GM21381 (cell line): ENCODE measurements at regions not wholly inside any gene's neighbourhood (a gene's known extent, or its start where the extent isn't known, plus 50 kb on each side); places are given as distances from the start of the nearest gene placed in this dataset.
"Not testable (repeated sequence)": the region's sequence is repeated elsewhere in the genome, so short reads cannot be mapped to it uniquely, and the experiment has no call there.

Experiments used
- ATAC-seq: cut with Tn5 transposase; IDR thresholded peaks from one replicate; pipeline ENCODE4 v1.9.1; 2021; ENCODE audit warnings: mild to moderate bottlenecking, moderate library complexity; ENCODE audit not compliant: unreplicated experiment

DNA sequence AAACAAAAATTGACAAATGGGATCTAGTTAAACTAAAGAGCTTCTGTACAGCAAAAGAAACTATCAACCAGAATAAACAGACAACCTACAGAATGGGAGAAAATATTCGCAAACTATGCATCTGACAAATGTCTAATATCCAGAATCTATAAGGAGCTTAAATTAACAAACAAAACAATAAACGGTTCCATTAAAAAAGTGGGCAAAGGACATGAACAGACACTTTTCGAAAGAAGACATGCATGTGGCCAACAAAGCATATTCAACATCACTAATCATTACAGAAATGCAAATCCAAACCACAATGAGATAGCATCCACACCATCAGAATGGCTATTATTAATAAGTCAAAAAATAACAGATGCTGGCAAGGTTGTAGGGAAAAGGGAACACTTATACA is 50.5 kb upstream of the MED13L start:
- not testable (repeated sequence) for ATAC-seq

- ATAC-seq = no peak
Observed at GRCh38 chr12:116331876-116332275, 54.4 kb upstream of the MED13L start.

DNA sequence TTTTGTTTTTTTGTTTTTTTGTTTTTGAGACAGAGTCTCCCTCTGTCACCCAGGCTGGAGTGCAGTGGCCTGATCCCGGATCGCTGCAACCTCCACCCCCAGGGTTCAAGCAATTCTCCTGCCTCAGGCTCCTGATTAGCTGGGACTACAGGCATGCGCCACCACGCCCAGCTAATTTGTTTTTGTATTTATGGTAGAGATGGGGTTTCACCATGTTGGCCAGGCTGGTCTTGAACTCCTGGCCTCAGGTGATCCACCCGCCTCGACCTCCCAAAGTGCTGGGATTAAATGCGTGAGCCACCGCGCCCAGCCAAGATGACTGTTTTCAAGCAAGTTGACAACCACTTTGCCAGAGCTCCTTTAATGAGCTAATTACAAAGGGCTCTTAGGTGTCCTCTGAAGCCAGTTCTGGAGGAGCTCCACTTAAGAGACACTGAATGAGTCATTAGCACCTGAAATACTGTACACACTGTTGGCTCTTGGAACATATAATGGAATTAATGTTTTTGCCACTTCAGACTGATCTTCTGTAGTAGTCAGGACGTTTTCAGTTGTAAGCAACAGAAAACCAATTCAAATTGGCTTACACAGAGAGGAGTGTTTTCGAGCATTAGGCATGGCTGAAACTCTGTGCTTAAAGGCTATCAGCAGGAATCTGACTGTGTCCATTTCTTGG is 55.4 kb upstream of the MED13L start:
- ATAC-seq = no peak

GRCh38 chr12:116333402-116333801 is 55.9 kb upstream of the MED13L start:
- no peak for ATAC-seq

DNA sequence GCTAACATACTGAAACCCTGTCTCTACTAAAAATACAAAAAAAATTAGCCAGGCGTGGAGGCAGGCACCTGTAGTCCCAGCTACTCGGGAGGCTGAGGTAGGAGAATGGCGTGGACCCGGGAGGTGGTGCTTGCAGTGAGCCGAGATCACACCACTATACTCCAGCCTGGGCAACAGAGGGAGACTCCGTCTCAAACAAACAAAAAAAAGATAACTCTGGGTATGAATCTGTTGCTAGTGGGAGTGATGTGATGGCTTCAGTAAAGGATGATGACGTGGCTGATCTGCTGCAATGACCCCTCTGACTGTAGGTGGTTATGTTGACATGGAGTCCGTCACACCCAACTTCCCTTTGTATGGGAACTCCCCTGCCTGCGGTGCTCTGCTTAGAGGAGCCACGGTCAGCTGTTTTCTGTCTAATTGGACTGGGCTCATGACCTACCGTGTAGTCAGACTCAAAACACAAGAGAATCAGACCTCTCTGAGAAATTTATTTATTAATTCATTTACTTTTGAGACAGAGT is 59.1 kb upstream of the MED13L start:
- ATAC-seq = peak; percentile 70

DNA sequence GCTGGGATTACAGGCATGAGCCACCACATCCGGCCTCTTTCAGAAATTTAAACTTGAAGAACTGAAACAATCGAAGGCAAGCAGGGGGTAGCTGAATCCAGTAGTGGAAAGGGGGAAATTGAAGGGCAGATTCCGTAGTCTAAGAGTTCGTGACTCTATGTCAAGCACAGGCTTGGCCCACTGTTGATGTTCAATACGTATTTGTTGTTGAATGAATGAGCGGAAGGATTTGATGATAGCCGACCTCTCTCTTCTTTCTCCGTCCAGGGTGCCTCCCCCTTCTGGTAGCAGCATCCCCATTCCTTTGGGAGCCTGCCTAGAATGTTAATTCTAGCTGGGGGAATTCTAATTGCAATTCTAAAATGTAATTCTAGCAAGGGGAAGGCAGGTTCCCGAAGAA is 59.8 kb upstream of the MED13L start:
- no peak for ATAC-seq

DNA sequence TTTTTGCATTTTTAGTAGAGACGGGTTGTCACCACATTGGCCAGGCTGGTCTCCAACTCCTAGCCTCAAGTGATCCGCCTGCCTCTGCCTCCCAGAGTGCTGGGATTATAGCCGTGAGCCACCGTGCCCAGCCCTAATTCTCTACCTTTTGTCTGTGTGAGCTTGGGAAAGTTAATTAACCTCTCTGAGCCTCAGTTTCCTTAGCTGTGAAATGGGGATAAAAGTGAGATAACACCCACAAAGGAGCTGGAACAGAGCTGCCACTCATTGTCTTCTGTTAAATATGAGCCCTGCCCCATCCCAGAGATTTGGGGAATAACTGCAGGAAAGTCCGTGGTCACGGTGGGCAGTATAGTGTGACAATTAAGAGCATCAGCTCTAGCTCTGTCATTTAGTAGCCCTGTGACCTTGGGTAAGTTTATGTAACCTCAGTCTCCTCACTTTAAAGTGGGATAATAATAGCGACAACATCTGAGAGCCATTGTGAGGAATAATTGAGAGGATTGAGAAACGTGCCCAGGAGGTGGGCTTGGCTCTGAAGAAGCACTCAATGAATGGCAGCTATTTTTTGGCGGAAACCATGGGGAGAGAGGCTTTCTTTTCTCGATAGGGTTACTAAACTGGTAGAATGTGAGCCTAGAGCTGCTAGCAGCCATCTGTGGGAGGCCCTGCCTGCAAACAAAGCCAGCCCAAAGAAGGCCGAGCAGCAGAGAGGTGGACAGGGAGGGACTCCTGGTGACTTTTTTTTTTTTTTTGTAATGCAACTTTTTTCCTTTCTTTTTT is 60.8 kb upstream of the MED13L start:
- no peak for ATAC-seq

DNA sequence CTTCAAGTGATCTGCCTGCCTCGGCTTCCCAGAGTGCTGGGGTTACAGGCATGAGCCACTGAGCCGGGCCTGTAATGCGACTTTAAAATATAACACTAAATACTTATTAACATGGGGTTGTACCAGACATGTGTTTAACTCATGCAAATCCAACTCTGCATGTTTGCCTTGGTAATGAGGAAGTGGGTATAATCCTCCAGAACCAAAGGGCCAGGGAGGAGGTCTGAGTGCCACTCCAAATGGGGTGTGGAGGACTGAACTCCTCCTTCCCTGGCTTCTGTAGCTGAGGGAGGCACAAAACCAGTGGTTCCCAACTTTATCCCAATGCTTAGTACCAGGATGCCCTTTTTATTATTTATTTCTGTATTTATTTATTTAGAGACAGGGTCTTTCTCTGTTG is 61.6 kb upstream of the MED13L start:
- ATAC-seq = no peak

DNA sequence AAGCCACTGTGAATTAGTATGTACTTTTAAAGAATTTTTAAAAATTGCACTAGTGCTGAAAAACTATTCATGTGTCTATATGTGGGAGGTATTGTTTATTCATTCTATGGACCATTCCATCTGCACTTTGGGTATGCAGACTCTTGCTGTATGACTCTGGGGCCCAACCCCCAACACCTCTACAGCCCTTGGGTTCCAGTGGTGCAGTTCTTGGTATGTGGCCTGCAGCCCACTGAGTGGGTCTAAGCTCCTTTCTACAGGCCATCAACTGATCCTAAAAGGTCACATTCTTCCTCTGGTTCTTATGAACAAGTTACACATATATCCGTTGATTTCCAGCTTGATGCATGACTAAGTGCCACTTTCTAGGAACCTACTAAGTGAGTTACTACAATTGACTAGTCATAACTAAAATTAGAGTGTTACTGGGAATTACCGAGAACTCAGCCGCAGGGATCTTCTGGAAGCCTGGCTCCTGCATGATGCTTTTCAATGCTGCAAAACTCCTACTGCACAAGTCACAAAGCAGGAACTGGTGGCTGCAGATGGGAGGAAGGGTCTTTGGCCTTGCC is 62.4 kb upstream of the MED13L start:
- ATAC-seq = no peak

DNA sequence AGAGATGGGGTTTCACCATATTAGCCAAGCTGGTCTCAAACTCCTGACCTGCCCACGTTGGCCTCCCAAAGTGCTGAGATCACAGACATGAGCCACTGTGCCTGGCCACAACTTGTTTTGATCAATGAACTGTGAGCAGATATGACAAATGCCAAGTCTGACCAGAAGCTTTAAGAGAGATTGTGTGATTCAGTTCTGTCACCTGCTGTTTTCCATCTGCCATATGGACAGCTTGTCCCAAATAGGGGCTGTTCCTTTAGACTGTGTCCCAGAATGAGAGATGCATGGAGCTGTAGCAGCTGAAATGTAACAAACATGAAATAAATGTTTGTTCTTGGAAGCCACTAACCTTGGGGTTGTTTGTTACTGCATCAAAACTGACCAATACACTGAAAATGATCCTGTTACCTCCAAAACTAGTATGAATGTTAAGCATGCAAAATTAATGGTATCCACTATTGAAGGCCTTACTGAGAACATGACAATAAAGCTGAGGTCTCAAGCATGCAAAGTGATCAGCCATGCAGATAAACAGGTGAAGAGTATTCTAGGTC is 65.9 kb upstream of the MED13L start:
- ATAC-seq = no peak

GRCh38 chr12:116346222-116346621 is 68.7 kb upstream of the MED13L start:
- ATAC-seq = no peak

DNA sequence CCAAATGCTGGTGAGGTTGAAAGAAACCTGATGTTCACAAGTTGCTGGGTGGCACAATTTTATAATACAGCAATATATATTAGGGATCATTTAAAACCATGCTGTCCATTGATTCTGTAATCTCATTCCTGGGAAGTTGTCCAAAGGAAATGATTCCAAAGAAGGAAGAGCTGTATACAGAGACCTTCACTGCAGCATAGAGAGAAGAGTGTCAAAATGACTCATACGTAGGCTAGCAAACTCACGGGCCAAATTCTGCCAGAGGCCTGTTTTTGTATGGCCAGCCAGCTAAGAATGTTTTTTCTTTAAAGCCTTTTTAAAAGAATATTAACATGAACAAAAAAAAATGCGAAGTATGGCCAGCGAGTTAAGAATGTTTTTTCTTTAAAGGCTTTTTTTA is 69.2 kb upstream of the MED13L start:
- no peak for ATAC-seq

DNA sequence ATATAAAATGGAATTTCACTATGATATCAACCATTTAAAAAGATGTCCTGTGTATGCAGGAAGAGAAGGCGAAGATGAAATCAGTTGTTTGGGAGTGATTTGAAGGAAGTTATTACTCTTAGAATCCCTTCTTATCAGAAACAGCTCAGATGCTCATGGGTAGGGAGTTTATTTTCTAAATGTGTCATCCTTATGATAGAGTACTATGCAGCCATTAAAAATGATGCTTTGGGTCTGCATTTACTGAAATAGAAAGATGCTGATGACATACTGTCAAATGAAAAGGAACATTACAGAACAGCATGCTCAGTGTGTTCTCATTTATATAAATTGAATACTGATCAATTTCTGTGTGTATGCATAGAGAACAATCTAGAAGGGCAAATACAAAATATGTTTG is 69.8 kb upstream of the MED13L start:
- no peak for ATAC-seq

DNA sequence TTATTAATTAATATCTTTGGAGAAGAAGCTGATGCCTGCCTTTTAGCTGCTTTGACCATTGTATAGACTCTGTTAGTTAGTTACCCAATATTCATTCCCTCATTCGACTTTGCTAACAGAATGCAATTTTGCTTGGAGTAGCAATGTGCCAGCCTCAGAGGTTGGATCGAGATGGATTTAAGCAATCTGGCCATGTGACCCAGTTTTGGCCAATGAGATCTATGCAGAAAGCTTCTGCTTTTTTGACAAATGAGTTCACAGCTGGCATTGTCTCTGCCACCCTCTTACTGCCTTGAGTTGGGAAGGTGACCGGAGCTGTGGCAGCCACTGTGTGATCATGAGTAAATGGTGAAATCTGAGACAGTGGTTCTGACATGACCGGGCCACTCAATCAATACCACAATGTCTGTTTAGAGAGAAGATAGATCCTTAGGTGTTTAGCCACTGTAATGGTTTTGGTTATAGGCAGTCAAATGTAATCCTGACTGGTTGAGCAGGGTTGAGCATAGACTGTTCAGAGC is 74.9 kb upstream of the MED13L start:
- ATAC-seq = no peak

DNA sequence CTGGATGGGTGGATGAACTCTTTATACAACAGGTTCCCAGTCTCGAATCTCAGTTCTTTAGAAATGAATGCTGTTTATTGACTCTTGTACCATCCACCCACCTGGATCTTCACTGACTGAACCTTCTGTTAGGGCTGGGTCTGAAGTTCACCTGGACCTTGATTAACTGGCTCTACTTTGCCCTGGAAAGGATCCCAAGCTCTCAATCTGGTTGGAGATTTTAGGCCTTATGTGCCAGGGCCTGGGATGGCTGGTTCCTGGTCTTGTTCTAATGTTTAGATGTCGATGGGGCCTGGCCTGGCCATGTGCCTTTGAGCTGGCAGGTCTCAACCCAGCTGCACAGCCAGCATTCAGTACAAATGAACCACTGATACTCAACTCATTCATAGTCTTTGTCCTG is 76.5 kb upstream of the MED13L start:
- no peak for ATAC-seq

GRCh38 chr12:116354534-116354933 is 77.0 kb upstream of the MED13L start:
- ATAC-seq = no peak

DNA sequence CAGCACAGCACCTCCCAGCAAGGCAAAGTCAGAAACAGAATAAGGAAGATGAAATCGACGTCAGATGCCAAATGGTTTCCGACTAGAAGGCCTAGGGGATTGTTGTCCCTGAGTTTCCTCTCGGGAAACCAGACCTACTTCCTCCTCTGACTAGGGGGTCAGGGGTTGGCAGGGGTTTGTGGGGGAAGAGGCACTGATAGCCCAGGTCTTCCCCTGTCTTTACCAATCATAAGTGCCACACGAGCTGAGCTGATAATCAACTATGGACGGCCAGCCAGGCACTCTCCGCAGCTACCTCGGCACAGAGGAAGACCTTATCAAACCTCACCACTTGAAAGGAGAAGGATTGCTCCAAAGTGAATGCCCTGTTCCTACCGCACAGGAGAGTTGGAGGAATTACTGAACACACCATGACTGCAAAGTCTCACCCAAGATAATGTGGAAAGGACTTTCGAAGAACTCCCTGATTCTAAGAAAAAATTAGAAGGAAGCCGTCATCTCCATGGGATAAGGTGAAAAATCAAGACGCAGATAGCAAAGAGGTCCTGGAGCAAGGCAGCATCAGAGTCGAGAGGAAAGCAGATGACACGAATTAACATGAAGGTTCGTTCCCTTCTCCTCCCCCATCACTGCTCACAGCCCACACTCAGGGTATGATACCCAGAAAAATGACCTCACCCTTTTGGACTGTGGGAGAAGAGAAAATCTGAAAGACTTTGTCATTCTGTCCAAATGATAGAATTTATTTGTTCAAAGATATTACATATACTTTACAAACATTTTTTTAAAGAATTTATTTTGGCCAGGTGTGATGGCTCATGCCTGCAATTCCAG is 77.7 kb upstream of the MED13L start:
- ATAC-seq = no peak

DNA sequence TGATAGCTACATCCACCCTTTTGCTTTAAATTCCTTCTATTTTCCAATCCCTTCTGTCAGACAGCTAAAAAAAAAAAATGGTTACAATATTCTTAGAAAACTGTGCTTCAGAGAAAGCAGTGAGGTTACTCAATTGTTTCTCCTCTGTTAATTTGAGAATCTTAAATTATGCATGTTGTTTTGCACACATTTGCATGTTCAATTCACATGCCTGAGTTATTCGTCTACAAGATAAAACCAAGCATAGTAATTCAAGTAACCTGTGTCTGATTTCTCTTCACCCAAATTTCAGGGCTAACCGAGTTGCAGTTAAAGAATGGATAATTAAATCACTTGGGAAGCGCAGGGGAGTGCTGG is 81.0 kb upstream of the MED13L start:
- ATAC-seq = no peak

DNA sequence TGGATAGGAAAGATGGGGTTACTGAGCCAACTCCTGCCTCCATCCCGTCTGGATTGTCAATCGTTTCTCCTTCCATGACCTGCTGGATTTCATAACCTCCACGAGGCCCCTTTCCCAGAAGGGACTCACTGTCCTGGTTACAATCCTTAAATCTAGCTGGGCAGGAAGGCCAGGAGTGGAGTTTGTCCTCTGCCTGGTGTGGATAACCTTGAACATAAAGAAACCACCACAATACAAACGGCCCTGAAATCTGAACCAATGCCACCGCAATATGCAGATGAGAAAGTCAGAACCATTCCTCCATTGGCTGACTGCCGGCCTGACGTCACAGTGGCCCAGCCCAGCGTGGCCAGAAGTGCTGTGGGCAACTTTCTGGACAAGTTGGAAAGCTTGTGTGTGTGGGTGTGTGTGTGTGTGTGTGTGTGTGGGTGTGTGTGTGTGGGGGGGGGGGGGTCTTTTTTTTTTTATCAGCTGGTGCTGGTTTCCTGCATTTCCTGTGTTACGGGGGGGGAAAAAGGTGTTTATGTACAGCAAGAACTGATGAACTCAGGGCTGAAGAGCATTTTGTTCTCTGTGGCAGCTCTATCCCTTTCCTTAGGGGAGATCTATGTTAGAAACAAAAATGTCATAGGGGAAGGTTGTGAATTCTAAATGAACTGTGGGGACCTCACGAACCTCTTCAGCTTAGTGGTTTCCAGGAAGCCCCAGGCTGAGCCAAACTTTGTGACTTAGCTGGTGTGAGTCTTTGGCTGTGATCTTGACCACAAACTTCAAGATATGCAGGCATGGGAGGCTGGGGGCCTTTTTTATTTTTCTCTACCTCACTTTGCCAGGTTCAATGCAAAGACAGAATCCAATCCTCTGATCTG is 81.6 kb upstream of the MED13L start:
- ATAC-seq = peak; percentile 82
